GM13976 (cell line): ENCODE measurements at regions not wholly inside any gene's neighbourhood (a gene's known extent, or its start where the extent isn't known, plus 50 kb on each side); places are given as distances from the start of the nearest gene placed in this dataset.
A peak's percentile ranks its signal among the peaks of the same experiment; 100 is the strongest.

Experiments
- DNase-seq: peaks from one replicate; pipeline ENCODE4 v3.0.0; 2012; ENCODE audit warnings: low spot score
- in situ Hi-C: fragments of 300-500 bp; cut with MboI; formaldehyde crosslinking; loops from one replicate; pipeline ENCODE4 v1.12.0; 2022; ENCODE audit warnings: low sequenced_read_pairs, mixed read lengths, inconsistent platforms; ENCODE audit not compliant: unreplicated experiment
- TF ChIP-seq, protein P1 (sequence below): IDR thresholded peaks from 2 replicates; pipeline ENCODE4 v1.5.1; 2012; ENCODE audit warnings: borderline replicate concordance, mild to moderate bottlenecking; ENCODE audit not compliant: insufficient read depth; ENCODE audit errors: extremely low read depth, missing control alignments, control extremely low read depth

DNA sequence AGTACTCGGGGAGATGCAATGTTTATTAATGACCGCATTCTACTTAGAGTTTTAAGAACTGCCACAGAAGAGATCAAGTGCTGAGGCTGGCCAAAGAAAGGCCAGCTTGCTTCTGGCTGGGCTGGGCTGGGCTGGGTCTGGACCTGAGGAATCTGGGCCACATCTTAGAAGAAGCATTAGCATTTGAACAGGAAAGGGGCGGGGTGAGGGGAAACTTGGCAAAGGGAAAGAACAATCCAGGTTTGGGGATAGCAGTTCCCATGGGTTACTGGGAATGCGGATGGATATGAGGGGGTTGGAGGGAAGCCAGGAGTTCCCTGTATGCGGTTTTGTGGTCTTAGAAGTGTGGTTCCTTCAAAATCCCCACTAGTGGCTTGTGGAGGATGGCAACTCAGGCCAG is 83.3 kb downstream of the CLDN34 start:
- DNase-seq = no peak
- TF ChIP-seq, protein P1, sequence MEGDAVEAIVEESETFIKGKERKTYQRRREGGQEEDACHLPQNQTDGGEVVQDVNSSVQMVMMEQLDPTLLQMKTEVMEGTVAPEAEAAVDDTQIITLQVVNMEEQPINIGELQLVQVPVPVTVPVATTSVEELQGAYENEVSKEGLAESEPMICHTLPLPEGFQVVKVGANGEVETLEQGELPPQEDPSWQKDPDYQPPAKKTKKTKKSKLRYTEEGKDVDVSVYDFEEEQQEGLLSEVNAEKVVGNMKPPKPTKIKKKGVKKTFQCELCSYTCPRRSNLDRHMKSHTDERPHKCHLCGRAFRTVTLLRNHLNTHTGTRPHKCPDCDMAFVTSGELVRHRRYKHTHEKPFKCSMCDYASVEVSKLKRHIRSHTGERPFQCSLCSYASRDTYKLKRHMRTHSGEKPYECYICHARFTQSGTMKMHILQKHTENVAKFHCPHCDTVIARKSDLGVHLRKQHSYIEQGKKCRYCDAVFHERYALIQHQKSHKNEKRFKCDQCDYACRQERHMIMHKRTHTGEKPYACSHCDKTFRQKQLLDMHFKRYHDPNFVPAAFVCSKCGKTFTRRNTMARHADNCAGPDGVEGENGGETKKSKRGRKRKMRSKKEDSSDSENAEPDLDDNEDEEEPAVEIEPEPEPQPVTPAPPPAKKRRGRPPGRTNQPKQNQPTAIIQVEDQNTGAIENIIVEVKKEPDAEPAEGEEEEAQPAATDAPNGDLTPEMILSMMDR = no peak
- in situ Hi-C loops = no loop called here

DNA sequence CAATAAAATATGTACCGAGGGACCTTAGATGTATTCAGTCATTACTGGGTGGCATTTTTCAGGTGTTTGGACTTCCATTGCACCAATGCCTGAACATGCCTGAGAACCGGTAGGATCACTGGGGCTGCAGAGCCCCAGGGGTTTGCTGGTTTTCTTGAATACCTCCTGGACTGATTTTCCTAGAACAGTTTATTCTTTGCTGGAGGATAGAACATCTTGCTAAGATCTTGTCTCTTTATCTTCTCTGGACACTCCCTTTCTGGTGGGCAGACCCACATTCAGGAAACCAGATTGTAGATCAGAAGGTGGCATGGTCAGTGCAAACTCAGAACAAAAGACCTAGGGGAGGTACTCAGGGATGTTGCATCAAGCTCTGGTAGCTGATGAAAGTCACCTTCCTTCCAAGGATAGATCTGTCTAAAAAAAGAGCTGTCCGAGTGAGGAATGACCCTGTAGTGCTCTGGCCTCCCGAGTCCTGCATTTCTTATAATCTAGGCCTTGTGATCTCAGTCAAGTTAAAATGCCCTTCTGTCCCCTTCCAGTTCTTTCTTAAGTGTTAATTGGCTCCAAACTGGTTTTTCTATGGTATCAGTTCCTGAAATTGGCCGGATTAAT is 84.8 kb downstream of the CLDN34 start:
- in situ Hi-C loops = no loop called here
- TF ChIP-seq, protein P1 = no peak
- DNase-seq = no peak

DNA sequence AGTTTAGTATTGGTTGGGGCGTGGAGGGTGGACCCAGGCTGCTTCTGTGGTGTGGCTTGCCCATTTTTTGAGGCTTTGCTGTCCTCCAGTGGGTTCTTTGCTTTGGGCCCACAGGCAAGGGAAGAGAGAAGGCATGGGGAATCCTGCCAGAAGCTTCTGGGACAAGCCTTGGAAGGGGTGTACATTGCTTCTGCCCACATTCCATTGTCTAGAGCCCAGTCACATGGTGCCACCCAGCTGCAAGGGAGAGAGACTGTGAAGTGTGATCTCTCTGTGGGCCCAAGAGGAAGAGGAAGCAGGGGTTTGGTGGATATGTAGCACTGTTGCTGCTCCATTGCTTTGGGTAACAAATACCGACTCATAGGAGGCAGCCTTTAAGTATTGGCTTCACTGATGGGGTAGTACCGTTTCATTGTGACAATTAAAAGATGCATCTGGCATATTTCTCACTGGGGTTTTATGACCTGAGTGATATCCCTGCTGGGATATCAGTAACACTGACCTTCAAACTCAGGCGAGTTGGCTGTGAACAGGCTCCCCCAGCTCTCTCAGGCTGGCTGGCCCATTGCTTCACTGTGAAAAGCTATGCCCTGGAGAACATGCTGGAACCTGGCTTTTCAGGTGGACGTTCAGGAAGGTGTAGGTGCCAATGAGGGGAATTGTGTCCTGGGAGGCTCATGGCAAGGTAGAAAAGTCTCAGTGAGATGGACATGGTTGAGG is 85.9 kb downstream of the CLDN34 start:
- TF ChIP-seq, protein P1 = no peak
- in situ Hi-C loops = no loop called here
- no peak for DNase-seq

DNA sequence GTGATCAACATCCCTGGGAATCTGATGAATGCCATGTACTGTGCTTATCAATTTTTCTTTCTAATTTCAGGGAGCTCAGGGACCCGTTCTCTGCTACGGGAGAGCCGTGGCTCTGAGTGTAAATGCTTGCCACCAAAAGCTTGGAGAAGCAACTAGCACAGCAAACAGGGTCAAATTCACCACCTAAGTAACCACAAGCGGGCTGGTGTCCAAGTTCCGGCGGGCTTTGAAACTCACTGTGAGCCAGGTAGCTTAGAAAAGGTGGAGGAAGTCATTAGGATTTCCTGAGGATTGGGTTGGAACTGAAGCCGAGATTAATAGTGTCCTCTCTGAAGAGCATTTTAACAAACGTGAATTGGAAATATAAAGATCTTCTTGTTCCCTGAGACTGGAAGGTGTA is 87.2 kb downstream of the CLDN34 start:
- in situ Hi-C loops = no loop called here
- TF ChIP-seq, protein P1 = no peak
- no peak for DNase-seq

DNA sequence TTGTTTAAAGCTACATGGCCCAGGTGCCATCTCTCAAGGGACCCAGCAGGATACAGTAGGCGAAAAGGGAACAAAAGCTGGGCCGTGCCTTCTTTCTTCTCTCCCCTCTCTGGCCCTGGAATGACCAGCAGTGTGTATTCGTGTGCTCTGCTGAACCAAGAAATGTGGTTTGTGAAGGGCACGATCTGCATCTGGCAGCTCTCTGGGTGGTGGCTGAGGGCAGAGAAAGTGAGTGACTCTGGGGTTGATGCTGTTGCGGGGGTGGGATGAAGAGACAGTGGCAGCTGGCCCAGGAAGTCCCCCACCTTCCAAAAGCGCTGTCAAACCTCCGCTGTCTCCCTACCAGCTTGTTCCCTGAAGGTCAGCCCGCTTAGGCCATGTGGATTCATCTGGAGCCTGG is 88.3 kb downstream of the CLDN34 start:
- in situ Hi-C loops = no loop called here
- TF ChIP-seq, protein P1 = no peak

DNA sequence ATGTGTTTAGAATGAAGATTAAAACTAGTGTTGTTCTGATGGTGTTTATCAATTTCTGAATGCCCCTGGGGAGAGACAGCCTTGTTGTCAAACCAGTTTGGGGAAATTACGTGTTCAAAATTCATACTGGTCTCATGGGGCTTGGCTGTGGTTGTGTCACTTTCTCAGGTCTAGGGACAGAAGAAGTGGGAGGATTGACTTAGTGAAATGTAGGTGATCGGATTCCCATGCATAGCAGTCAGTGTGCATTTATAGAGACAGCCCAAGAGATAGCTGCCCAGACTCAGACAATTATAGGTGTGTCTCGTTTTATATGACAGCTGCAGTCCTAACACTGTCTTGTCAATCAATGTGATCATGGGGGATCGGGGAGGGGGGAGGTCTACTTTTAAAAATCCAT is 94.4 kb upstream of the CLCN4 start:
- in situ Hi-C loops = no loop called here
- DNase-seq = peak; percentile 55
- TF ChIP-seq, protein P1 = no peak

More for the DNA sequence above, 88.3 kb downstream of the CLDN34 start:
- no peak for DNase-seq
